ENCODE measurements at regions not wholly inside any gene's neighbourhood (a gene's known extent, or its start where the extent isn't known, plus 50 kb on each side); places are given as distances from the start of the nearest gene placed in this dataset.

GRCh38 chr10:83678850-83679249 is 460.5 kb upstream of the GHITM start:
- TF ChIP-seq EZH2phosphoT487 (IDR thresholded peaks at IDR 0.05; ENCODE audit: borderline replicate concordance, low read length) (no peak), EZH2 (IDR thresholded peaks at IDR 0.05; ENCODE audit: low read length, unreplicated experiment) (no peak)
- TF ChIP-seq, protein P1, sequence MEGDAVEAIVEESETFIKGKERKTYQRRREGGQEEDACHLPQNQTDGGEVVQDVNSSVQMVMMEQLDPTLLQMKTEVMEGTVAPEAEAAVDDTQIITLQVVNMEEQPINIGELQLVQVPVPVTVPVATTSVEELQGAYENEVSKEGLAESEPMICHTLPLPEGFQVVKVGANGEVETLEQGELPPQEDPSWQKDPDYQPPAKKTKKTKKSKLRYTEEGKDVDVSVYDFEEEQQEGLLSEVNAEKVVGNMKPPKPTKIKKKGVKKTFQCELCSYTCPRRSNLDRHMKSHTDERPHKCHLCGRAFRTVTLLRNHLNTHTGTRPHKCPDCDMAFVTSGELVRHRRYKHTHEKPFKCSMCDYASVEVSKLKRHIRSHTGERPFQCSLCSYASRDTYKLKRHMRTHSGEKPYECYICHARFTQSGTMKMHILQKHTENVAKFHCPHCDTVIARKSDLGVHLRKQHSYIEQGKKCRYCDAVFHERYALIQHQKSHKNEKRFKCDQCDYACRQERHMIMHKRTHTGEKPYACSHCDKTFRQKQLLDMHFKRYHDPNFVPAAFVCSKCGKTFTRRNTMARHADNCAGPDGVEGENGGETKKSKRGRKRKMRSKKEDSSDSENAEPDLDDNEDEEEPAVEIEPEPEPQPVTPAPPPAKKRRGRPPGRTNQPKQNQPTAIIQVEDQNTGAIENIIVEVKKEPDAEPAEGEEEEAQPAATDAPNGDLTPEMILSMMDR (conservative IDR thresholded peaks at IDR 0.05; ENCODE audit: low read depth, low read length) = no peak

All from PC-3 (cell line).